Skin of body (tissue), 1 donor: ENCODE measurements at regions not wholly inside any gene's neighbourhood (a gene's known extent, or its start where the extent isn't known, plus 50 kb on each side); places are given as distances from the start of the nearest gene placed in this dataset.
"Not testable (repeated sequence)": the region's sequence is repeated elsewhere in the genome, so short reads cannot be mapped to it uniquely, and the experiment has no call there.

ENCODE experiments used
- DNase-seq: peaks from one replicate; lab custom pipeline; 2025; lab: John Stamatoyannopoulos, UW

DNA sequence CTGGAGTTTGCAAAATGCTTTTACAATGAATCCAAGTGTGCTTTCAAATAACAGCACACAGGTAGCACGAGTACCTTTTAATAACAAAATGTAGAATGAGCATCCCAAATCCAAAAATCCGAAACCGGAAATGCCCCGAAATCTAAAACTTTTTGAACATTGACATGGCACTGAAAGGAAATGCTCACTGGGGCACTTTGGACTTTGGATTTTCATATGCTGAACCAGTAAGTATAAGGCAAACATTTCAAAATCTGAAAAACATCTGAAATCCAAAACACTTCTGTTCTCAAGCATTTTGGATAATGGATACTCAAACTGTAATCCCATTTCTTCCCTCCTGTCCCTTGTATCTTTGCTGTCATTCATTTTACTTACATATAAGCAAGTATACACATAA, 50.1 kb downstream of the GCNT4 start:
- no peak for DNase-seq

DNA sequence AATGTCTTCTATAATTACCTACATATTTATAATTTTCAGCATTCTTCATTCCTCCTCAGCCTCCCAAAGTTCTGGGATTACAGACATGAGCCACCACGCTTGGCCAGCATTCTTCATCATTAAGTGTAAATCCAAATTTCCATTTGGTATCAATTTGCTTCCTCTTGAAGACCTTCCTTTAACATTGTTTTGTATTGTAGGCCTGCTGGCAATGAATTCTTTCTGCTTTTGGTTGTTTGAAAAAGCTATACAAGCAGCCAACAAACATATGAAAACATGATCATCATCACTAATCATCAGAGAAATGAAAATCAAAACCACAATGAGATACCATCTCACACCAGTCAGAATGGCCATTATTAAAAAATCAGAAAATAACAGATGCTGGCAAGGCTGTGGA, 56.4 kb downstream of the GCNT4 start:
- no peak for DNase-seq

DNA sequence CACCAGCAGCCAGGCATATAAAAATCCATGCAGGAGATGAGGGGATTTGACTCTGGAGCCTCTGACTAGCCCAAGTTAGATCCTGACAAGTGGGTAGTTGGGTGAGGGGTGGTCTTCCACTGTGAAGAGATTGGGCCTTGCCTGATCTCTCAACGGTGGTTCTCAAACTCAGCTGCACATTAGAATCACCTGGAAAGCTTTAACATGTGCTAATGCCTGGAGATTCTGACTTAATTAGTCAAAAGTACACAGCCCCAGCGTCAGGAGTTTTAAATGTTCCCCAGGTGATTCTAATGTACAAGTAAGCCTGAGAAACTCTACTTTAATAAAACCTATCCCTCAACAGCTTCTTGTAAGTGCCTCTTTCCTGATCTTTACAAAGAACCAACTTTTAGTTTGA, 57.5 kb downstream of the GCNT4 start:
- DNase-seq = no peak

DNA sequence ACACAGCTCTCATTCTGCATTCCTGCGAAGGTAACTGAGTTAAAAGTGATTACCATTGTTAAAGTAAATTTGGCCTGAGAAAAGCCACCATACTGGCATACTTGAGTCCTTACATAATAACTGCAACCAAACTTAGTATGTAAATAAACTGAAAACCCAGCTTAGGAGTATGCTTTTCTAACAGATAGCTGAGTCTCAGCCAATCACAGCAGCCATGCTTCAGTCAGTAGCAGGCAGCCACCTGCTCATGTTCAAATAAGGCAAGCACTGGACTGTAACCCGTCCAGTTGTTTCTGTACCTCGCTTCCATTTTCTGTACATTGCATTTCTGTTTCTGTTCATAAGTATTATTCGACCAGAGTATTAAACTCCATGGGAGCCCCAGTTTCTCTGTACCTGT, 58.6 kb downstream of the GCNT4 start:
- DNase-seq = no peak

DNA sequence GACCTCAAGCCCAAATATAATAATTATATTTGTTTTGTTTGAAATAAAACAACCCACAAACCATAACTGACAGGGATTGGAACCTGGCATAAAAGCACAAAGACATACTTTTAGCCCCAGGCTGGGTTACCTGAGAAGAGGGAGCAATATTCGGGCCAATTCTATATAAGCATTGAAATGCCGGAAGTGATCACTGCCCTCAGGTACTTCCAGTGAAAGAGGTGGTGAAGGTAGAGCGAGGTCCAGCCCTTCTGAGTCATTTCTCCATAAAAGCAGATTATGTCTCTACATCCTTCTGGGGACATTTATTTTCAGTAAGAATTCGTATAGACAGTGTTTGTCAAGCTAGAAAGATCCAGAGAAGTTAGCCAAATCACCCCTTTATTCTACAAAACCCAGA, 59.6 kb downstream of the GCNT4 start:
- DNase-seq = no peak

DNA sequence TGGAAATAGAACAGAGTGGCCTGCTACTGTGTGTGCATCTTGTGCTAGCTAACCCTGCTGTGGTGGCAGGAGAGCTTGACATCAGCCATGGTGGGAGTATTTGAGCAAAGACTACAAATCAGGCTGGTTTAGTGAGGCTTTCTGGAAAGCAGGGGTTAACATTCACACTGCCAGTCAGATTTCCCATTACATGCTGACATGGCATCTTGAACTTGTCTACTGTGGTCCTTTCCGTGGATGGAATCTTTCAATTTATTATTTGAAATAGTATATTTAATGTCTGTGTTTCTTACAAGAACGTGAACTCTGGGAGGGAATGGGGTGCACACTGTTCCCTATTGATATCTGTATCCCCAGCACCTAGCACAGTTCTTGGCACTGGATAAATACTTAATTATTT, 60.8 kb downstream of the GCNT4 start:
- DNase-seq = no peak

DNA sequence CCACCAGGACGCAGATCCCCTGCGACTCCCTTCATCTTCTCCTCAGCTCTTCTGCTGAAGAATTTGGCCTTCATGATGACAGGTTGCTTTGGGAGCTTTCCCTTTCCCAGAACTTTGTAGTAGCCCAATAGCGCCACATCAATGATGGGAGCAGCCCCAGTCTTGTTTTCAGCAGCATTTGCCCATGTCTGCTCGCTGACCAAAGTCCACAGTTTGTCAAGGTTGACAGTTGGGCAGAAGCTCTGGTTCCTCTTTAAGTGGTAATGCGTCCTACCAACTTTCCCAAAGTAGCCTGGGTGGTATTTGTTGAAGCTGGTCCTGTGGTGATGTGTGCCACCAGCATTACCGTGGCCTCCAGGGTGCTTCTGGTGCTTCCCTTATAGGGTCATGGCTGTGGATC, 62.2 kb downstream of the GCNT4 start:
- DNase-seq = no peak

DNA sequence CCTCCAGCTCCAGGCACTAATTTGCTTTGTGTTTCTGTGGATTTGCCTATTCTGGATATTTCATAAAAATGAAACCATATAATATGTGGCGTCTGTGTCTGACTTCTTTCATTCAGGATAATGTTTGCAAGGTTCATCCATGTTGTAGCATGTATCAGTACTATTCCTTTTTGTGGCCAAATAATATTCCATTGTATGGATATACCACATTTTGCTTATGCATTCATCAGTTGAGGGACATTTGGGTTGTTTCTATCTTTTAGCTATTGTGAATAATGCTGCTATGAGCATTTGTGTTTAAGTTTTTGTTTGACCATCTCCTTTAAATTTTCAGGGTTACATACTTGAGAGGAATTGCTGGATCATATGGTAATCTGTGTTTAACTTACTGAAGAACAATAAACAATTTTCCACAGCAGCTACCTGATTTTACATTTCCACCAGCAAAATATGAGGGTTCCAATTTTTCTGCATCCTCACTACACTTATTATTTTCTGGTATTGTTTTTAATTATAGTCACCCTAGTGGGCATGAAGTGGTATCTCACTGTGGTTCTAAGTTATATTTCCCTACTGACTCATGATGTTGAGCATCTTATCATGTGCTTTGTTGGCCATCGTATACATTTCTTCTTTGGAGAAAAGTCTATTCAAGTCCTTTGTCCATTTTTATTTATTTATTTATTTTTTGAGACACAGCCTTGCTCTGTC, 63.9 kb downstream of the GCNT4 start:
- no peak for DNase-seq

DNA sequence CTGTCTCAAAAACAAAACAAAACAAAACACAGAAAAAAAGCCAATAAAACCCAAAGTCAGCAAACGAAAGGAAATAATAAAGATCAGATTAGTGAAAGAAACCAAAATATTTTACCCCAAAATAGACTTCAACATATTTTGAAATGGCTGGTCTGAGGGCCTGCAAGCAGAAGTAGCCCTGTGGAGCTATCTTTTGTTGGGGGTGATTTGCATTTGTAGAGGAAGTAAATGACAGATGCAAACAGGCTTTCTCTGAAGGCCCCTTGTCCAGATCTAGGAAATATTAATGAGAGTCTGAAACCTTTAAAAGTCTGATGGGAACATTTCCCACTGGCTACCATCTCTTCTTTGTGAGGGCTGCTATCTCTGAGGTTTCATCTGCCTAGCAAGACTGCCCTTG, 74.0 kb downstream of the GCNT4 start:
- DNase-seq = no peak

DNA sequence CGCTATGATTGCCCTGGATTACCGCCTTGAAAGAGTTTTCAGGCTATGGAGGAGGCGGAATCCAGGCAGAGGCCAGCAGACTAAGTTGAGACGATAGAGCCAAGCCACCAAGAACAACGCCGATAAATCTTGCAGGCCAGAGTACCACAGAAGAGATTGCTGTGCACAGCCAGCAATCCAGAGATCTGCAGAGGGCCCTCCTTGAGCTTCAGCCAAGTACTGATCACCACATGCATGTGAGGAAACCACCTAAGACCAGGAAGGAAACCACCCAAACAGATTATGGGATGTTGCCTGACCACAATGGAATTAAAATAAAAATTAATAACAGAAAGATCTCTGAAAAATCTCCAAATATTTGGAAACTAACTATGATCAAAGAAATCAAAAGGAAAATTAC, 74.9 kb downstream of the GCNT4 start:
- DNase-seq = no peak

DNA sequence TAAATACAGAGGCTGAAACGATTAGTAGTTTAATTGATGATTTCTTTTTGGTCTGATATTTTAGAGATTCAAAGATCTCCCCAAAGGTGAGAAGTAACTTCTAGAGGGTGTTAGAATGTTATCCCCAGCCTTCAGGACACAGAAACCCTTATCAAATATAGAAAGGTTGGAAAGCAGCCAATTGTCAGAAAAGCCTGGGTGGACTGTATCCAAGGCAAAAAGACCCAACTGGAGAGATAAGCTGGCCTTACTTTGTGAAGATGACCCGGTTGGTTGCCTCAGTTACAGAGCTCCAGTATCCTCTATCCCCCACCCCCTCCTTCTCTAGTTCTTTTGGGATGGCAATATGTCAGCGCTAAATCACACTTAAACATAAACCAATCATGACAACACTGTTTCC, 75.7 kb downstream of the GCNT4 start:
- DNase-seq = no peak

DNA sequence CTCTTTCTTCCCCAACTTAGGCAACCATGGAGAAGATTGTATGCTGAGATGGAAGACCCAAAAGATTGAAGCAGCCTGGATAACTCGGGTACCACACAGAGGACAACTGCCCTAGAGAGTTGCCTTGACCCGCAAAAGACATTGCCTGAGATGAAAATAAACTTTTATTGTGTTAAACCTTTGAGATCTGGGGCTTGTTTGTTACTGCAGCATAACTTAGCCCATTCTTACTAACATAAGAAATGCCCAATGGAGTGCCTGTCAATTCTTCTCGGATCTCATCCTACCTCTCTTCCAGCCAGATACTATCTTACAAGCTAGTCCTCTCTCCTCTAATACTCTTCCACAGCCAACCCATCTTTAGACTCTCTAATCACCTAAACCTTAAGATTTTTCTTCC, 76.8 kb downstream of the GCNT4 start:
- no peak for DNase-seq

DNA sequence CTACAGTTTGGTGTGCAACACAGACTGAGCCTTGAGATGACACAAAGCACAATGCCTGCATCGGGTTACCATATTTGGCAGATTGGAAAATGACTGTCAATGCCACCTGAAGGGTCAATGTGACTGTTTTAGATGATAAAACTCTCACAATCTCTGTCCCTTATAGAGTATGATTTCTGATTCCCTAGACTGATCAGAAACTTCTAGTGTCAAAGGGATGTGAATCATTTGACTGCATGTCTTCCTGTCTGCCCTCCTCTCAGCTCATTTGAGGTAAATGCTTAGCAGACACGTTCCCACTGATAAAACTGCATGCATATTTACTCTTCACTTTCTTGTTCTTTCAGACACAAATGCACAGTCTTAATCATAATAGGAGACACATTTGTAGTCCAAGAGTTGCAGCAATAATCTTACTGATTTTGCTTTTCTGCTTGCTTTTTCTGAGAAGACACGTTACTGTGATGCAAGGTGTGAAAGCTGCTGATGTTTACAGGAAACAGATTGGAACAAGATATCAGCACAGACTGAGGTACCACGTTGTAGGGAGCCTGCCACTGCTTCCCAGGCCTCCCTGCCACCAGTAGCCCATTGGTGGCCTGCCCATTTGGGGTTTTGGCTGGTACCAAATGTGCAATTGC, 77.8 kb downstream of the GCNT4 start:
- DNase-seq = no peak

DNA sequence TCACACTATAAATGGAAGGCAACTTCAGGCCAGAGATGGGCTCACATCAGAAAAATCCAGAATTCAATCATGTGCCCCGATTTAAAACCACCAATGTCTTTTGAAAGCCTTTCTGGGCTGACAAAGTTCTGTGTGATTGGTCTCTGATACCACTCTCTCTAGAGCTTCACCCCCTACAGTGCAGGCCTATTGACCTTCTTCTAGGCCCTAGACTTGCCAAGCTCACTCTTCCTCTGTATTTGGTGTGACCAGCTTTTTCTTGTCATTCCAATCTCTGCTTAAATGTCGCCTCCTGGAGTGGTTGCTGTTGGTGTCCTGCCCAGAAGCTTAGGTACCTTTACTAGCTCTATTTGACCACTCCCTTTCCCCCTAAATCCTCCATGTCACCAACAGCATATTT, 78.7 kb downstream of the GCNT4 start:
- DNase-seq = no peak

DNA sequence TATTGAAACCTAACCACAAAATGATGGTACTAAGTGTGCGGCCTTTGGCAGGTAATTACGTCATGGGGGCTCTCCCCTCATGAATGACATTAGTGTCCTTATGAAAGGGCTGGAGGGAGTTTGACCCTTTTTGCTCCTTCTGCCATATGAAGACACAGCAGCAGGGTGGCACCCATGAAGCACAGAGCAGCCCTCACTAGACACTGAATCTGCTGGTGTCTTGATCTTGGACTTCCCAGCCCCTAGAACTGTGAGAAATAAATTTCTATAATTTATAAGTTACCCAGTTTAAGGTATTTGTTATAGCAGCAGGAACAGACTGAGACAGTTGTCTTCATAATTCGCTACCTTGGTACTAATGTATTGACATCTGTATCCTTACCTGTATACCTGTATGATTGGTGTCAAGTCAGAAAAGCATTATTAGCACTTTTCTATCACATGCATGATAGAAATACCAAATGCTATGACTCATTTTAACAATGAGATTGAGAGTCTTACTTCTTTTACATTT, 80.4 kb downstream of the GCNT4 start:
- no peak for DNase-seq

DNA sequence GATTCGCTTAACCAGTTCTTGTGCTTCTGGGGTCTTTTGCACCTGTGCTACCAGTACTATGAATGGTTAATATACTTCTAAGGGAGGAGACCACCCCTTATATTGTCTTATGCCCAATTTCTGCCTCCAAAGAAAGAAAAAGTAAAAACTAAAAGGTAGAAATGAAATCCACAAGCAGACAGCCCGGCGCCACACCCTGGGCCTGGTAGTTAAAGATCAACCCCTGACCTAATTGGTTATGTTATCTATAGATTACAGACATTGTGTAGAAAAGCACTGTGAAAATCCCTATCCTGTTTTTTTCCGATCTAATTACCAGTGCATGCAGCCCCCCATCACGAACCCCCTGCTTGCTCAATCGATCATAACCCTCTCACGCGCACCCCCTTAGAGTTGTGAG, 81.5 kb downstream of the GCNT4 start:
- not testable (repeated sequence) for DNase-seq

DNA sequence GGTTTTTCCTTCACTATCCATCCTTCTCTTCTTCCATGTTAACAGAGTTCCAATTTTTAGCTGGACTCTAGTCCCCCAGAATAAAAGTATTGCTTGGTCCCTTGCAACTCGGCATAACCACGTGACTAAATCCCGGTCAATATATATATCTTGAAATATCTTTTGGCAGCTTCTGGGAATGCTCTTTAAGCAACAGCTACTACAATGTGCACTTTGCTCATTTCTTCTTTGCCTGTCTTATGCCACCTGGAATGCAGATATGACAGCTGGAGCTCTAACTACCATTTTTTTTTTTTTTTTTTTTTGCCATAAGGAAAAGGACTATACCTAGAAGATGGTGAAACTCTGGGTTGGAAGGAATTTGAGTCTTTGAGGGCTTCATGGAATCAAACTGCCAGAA, 82.6 kb downstream of the GCNT4 start:
- DNase-seq = no peak

DNA sequence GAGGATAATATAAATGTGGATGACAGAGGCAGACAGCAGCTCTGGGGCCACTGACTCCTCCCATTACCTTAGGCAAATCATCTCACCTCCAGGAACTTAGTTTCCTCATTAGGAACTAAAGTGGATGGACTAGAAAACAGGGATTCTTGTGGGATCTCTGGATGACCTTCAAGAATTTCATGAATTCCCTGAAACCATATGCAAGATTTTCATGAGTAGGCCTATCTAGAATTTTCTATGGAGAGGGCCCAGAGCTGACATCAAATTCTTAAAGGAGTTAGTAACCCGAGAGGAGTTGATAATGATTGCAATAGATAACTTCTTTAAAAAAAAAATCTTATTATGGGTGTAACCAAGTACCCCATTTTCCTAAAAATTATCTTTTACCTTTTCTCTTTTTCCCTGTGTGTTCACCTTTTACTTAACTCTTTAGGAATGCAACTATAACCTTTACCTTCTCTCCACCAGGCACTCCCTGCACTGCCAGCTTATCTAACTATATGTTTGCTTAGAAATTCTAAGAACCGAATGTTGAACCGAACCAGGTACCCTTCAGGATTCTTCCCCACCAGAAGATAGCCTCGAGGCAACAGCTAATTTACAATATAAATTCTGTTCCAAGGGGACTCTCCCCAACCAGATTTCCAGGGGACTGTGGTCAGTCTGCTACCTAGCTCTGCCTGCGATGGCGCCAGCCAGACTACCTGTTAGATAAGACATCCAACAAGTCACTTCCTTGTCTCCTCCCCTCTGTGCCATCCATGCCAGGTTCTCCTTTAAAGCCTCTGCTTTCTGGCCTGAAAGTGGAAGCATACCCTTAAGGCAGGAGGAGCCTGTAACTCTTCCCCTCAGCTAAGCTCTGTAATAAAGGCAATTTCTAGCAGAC, 86.0 kb downstream of the GCNT4 start:
- no peak for DNase-seq

DNA sequence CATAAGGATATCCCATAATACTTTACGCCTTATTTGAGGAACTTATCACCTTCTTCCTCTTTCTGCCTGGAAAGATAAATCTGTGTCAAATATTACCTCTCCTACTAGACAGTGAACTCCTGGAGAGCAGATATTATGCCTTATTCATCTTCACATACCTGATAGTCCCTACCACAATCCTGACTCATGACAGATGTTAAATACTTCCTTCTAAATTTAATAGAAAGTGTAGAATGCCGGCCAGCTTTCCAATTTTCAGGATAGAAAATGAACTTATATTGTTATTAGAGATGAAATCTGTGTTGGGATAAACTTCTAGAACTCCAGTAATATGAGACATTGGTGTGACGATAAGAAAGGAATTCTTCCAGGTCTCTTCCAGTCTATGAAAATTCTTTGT, 89.0 kb downstream of the GCNT4 start:
- DNase-seq = no peak

DNA sequence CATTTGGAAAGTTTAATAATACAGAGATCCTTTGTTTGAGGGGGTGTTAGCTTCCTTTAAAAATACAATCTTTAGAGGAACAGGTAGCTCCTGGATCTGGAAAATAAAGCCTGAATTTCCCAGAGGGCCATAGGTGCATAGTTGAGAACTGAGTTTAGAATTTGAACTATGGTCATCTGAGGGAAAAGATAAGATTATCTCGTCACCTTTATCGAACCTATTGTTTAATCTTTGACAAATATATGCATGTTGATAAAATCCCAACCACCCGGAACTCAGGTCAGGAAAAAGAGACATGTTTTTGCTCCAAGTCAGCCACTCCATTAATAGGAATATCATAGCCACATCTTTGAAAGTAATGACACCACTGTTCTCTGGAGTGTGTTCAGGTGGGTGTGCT, 91.7 kb upstream of the FAM169A start:
- DNase-seq = no peak

DNA sequence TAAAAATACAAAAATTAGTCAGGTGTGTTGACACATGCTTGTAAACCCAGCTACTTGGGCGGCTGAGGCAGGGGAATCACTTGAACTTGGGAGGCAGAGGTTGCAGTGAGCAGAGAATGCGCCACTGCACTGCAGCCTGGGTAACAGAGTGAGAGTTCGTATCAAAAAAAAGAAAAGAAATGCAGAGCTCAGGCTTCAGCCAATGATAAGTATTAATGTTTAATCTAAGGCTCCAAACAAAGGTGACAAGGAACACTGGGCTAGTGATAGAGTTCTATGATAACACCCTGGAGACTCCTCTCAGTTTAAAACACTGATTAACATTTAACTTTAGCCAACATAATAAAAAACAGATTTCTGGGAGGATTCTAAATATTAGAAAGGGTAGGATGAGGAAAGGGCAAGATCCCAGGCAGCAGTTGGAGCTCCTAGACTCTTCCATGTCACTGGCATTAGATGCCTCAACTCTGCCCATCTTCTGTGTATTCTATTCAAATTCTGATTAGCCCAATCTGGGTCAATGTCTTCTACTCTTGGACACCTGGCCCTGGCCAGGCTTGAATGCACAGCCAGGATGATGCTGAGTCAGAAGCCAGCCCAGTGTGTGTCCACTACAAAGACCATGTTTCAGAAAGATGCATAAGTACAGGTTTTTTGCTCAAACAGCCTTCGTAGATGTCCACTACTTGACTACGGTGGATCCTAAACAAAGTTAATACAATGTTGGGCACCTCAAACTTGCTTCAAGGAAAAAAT, 91.0 kb upstream of the FAM169A start:
- no peak for DNase-seq

DNA sequence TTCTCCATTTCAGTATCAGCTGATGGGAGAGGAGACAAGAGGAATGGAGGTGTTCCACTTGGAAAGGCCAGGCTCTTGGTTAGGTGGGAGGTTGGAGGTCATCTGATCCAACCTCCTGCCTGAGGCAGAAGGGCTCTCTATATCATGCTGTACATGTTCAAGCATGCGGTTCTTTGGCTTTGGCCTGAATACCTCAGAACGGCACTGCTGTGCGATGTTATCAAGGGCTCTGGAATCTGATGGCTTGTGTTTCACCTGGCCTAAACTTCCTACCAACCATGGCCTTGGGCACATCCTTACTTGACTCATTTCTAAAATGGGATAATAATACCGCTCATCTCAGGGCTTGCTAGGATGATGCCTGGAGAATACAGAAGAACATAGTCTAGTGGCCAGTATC, 90.1 kb upstream of the FAM169A start:
- no peak for DNase-seq
